Esophagus squamous epithelium (tissue), 5 donors: ENCODE measurements at regions not wholly inside any gene's neighbourhood (a gene's known extent, or its start where the extent isn't known, plus 50 kb on each side); places are given as distances from the start of the nearest gene placed in this dataset.

Source experiments
- DNase-seq: peaks from one replicate; lab custom pipeline; 2025; lab: John Stamatoyannopoulos, UW
- H3K27ac ChIP-seq, 4 donors: fragments of 200-600 bp; sonication (generic); one replicate each; pipeline ENCODE4 v1.5.1; 2016 to 2019; ENCODE audit warnings: mild to moderate bottlenecking in 1 of 4
- H3K27me3 ChIP-seq, 4 donors: fragments of 200-600 bp; sonication (generic); 1 replicate in 3 of 4; 2 replicates in 1 of 4; pipeline versions ENCODE4 v1.5.1 to v1.6.0; 2017 to 2021; ENCODE audit warnings: antibody characterized with exemption in 1 of 4
- H3K36me3 ChIP-seq, 3 donors: fragments of 200-600 bp; sonication (generic); one replicate each; pipeline ENCODE4 v1.5.1; 2016 to 2019
- H3K4me1 ChIP-seq, 3 donors: fragments of 200-600 bp; sonication (generic); one replicate each; pipeline ENCODE4 v1.5.1; 2017 to 2019
- H3K4me3 ChIP-seq, 4 donors: fragments of 200-600 bp; sonication (generic); 1 replicate in 3 of 4; 2 replicates in 1 of 4; pipeline ENCODE4 v1.5.1; 2016 to 2019; ENCODE audit warnings: mild to moderate bottlenecking in 2 of 4, moderate library complexity in 1 of 4
- H3K9me3 ChIP-seq, 3 donors: fragments of 200-600 bp; sonication (generic); one replicate each; pipeline ENCODE4 v1.5.1; 2016 to 2019
- CTCF ChIP-seq, 6 experiments: fragments of 450-650 bp in 4 of 6; fragments of 200-600 bp in 2 of 6; sonication (generic) in 2 of 6; IDR thresholded peaks; one replicate each; pipeline ENCODE4 v1.5.1; 2016 to 2019; ENCODE audit warnings: antibody characterized with exemption in 6 of 6, mild to moderate bottlenecking in 4 of 6, moderate library complexity in 4 of 6
- POLR2A ChIP-seq, 4 donors: fragments of 450-650 bp; IDR thresholded peaks; one replicate each; pipeline ENCODE4 v1.6.1; 2017; ENCODE audit warnings: antibody characterized with exemption in 4 of 4, mild to moderate bottlenecking in 4 of 4, moderate library complexity in 3 of 4
- WGBS, 2 donors: methylation state at CpG; one replicate each; pipeline ENCODE4 v1.1.5; 2018; 5-methylcytosine and 5-hydroxymethylcytosine counted together
- intact Hi-C: fragments of 100-400 bp; cut with DNase I; formaldehyde crosslinking; loops from one replicate; pipeline ENCODE4 v1.15.0; 2022
- donor health status: DM: yes; HTN: yes; CAD: no.

DNA sequence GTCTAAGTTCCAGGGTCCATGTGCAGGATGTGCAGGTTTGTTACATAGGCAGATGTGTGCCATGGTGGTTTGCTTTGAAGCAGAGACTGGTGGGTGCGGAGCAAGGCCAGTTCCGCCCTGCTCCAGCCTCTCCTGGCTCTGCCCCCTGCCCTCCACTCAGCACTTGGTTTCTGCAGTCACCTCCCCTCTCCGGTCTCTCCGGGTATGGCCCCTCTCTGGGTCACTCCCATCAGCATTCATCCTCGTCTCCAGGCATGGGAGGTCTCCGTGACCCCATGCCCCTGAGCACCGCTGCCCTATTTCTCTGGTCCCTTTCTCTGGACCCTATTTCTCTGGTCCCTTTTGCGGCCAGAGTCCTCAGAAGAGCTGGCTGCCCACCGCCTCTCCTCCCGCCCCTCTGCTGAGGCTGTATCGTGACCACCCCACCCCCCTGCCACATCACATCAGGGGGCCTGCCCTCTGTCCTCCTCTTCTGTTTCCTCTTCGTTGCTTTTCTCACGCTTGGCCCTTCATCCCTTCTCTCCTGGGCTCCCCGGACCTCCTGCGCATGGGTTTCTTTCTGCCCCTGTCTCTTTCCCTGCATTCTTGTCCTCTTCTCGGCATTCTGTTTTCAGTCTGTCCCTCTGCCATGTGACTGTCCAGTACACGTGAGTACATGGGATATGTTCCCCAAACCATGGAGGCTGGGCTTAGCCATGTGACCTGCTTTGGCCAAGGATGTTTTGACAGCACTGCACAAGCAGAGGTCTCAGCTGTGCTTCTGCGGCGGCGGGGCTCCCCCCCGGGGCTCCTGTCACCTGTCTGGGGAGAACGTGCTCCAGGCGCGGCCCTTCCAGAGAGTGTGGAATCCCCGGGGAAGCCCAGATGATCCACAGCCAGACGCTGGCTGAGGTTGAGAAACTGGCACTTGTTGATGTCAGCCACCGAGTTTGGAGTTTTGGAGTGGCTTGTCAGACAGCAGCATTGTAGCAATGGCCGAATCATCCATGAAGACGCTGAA lies 54.4 kb upstream of the C1orf174 start:
- no peaks in the 10 kb centered on the region for H3K9me3 ChIP-seq
- WGBS, 2 donors, result 44 to 59% methylated on average over 21 to 25 of the region's 29 CpGs
- H3K36me3 ChIP-seq, result no peaks in the 10 kb centered on the region
- no peak for DNase-seq
- peaks cover 0 to 63% (median 0%) of the 10 kb centered on the region in 4 donors for H3K27me3 ChIP-seq
- peaks cover 0 to 24% (median 0%) of the 10 kb centered on the region in 3 donors for H3K4me1 ChIP-seq
- TF ChIP-seq CTCF (IDR thresholded peaks at IDR 0.05) (no peak), POLR2A (IDR thresholded peaks at IDR 0.05) (no peak)
- intact Hi-C loops, result no loop called here
- H3K27ac ChIP-seq, result no peak overlapping the region
- no peak overlapping the region for H3K4me3 ChIP-seq

DNA sequence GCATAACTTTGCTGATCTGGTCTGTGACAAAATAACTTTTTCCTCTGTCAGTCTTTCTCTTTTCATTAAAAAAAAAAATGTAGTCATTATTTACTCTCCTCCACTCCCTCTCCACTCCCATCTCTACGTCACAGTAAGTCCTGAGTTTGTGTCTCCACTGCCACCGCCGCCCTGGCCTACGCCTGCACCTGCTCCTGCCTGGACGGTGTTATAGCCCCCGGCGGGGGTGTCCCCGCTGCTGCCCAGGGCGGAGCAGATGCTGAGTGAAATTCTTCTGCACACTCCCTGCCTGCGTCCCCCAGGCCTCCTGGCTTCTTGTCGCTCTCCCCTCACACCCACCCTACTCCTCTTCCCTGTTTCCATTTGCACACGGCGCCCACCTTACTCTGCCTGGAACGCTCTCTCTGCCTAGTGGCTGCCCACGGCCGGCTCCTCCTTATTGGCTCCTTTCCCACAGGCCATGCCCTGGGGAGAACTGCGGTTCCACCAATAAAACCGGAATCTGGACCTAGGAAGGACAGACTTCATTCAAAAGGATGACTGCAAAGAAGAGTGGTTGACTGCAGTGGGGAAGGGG lies 55.2 kb upstream of the C1orf174 start:
- DNase-seq, result no peak
- no peak for TF ChIP-seq POLR2A (IDR thresholded peaks at IDR 0.05)
- no peak for TF ChIP-seq CTCF (IDR thresholded peaks at IDR 0.05)
- no peaks in the 10 kb centered on the region for H3K36me3 ChIP-seq
- no peak overlapping the region for H3K4me3 ChIP-seq
- no peaks in the 10 kb centered on the region for H3K9me3 ChIP-seq
- intact Hi-C loops, result no loop called here
- H3K27me3 ChIP-seq, result peaks cover 0 to 55% (median 0%) of the 10 kb centered on the region in 4 donors
- 25 to 44% methylated on average over 6 to 12 of the region's 18 CpGs for WGBS, 2 donors
- peaks cover 0 to 24% (median 0%) of the 10 kb centered on the region in 3 donors for H3K4me1 ChIP-seq
- no peak overlapping the region for H3K27ac ChIP-seq

DNA sequence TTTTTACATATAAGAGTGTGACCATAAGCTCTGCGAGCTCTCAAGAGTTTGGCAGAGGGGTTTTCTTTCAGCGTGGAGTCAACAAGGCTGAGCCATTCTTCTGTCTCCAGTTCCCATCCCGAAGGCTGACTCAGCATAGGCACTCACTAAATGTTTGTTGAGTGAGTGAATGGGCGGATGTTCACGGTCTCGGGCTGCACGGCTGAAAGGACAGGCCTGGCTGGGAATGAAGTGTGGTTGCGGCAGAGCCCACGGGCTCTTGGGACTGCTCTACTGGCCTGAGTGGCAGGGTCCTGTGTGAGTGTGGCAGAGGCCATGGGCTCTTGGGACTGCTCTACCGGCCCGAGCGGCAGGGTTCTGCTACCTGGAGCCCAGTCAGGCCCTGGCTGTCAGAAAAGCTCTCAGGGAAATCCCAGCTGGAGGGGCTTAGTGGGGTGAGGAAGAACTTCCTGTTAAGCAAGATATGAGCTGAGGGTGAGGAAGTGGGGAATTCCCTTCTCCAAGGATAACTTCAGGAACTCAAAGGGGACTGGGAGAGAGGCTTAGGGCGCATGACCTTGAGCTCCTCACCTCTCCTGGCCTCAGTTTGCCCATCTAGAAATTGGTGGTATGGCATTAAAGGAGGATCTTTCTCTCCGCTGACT lies 56.6 kb upstream of the C1orf174 start:
- WGBS, 2 donors, result 38 to 61% methylated on average over 5 to 14 of the region's 14 CpGs
- TF ChIP-seq CTCF (IDR thresholded peaks at IDR 0.05) (no peak), POLR2A (IDR thresholded peaks at IDR 0.05) (no peak)
- no peak for DNase-seq
- intact Hi-C loops, result no loop called here
- Histone ChIP-seq H3K4me3 (no peak overlapping the region), H3K27me3 (peaks cover 0 to 48% (median 0%) of the 10 kb centered on the region in 4 donors), H3K27ac (no peak overlapping the region), H3K36me3 (no peaks in the 10 kb centered on the region), H3K4me1 (peaks cover 0 to 24% (median 0%) of the 10 kb centered on the region in 3 donors), H3K9me3 (no peaks in the 10 kb centered on the region)

DNA sequence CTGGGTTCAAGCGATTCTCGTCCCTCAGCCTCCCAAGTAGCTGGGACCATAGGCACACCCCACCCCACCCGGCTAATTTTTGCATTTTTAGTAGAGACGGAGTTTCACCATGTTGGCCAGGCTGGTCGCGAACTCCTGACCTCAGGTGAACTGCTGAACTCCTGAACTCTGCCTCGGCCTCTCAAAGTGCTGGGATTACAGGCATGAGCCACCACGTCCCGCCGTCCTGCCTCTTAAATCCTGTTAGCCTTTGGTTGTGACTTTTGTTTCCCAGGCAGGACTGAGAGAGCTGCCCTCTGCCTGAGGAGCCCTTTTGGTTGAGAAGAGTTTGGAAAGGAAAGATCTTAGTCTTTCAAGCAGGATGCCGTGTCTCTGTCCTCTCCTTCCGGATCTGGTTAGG lies 59.3 kb upstream of the C1orf174 start:
- H3K9me3 ChIP-seq, result no peaks in the 10 kb centered on the region
- no peak overlapping the region for H3K4me3 ChIP-seq
- no peaks in the 10 kb centered on the region for H3K36me3 ChIP-seq
- TF ChIP-seq POLR2A (IDR thresholded peaks at IDR 0.05) (no peak), CTCF (IDR thresholded peaks at IDR 0.05) (no peak)
- peaks cover 0 to 22% (median 0%) of the 10 kb centered on the region in 4 donors for H3K27me3 ChIP-seq
- DNase-seq, result no peak
- H3K4me1 ChIP-seq, result peaks cover 0 to 24% (median 0%) of the 10 kb centered on the region in 3 donors
- intact Hi-C loops, result no loop called here
- WGBS, 2 donors, result 83 to 86% methylated on average over 8 to 11 of the region's 12 CpGs
- H3K27ac ChIP-seq, result no peak overlapping the region
